NCI-H446 (cell line): ENCODE measurements at regions not wholly inside any gene's neighbourhood (a gene's known extent, or its start where the extent isn't known, plus 50 kb on each side); places are given as distances from the start of the nearest gene placed in this dataset.
"Not testable (repeated sequence)": the region's sequence is repeated elsewhere in the genome, so short reads cannot be mapped to it uniquely, and the experiment has no call there.

ENCODE experiments used
- DNase-seq, 2 experiments: peaks; one replicate each; lab custom pipeline; 2025; lab: John Stamatoyannopoulos, UW

DNA sequence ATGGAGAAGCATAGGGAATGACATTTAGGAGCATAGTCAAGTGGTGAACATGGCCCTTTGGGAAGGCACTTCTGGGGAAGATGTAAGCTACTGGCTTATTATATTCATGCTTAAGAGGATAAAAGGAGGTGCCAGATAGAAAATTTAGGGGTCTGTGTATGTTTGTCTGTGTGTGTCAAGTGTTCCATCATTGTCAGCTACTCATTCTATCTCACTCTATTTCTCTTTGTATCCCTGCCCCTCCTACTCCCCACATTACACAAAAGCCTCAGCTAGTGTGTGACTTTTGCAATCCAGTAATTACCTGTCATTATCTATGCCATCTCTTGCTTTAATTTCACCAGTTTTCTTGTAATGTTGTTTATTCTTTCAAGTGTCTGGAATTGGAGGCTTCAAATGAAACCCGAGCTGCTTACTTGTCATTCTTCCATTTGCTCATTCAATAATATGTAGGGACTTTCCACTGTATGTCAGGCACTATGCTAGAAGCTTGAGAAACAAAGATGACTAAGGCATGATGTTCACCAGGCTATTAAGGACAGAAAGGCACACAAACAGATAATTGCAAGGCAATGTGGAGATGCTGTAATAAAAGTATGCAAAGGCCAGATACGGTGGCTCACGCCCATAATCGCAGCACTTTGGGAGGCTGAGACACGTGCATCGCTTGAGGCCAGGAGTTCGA, 229.8 kb upstream of the TEX13C start:
- peak; percentile 2 to 48 for DNase-seq

DNA sequence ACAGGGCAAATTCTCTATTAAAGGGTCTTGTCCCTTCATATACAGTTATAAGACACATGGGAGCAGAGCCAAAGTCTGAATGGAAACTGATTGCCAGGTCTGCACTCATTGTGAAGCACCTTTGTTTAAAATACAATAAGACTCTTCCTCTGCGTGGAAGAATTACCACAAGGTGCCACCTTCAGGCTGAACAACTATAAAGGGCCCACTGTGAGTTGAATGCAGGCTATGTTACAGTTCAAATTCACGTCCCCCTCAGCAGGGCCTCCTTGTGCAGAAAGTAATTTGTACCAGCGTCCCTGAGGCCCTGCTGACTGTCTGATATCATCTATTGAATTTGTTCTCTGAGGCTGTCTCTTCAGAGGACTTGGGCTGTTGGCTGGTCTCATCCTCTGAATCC, 225.8 kb upstream of the TEX13C start:
- DNase-seq: no peak

DNA sequence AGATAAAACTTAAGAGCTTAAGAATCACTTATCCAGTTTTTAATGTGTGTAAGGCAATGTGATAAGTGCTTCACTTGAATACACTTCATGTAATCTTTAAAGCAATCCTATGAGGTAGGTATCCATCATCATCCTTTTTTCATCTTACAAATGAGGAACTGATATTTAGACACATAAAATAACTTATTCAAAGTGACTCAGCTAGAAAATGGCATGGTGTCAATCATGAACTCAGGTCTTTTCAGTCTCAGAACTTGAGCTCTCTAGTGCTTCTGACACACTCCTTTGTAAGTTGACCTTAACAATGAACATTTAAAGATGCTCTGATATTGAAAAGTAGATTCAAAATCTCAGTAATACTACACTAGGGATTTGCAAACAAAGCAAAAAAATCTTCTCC, 224.8 kb upstream of the TEX13C start:
- no peak for DNase-seq

DNA sequence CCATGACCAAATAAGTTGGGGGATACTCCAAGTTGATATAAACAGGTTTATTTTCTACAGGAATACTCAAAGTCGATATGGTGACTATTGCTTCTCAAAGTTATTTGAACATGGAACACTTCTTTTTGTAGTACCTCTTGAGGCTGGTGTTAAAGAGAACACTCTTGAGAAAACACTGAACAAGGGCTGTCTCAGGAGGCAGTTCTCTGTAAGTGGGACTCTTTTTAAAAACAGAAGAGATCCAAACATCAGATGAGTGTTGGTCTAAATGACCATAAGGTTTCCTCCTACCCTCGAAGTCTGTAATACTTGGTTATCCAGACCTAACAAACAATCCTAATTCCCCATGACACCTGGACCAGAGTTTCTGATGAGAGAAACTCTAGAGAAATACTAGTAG, 223.2 kb upstream of the TEX13C start:
- no peak for DNase-seq

- DNase-seq: no peak
Measured at GRCh38 chrX:125096870-125097269, 222.8 kb upstream of the TEX13C start.

DNA sequence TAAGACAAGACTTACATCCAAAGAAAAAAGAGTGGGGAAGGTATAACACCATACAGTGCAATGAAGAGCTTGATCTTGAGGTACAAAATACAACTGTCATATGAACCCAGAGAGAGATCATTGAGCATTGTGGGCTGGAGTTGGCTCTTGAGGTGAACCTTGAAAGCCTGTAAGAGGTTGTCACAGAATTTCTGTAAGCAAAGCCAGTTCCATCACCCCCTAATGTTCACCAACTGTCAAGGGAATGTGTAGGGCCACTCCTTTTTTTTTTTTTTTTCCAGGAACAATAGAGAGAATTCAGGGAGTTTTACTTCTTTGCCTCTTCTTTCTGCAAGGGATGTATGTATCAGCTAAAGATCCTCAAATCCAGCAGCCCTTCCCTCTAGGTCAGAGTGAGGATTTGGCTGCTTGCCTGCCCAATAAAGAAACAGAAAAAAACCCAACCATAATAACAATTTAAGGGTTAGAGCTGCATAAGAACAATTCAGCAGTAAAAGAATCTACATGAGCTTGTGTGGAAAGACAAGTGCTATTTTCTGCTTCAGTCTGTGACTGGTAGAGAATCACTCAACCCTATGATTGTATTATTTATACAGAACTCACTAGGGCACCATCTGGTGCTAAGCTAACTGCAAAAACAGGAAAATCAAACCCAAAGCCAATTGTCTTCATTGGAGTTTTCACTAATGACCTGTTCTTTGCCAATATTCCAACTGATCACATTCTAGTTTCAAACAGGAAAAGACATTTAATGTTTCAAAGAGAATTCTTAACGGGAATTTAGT, 217.5 kb upstream of the TEX13C start:
- DNase-seq: peak; percentile 23 to 79

DNA sequence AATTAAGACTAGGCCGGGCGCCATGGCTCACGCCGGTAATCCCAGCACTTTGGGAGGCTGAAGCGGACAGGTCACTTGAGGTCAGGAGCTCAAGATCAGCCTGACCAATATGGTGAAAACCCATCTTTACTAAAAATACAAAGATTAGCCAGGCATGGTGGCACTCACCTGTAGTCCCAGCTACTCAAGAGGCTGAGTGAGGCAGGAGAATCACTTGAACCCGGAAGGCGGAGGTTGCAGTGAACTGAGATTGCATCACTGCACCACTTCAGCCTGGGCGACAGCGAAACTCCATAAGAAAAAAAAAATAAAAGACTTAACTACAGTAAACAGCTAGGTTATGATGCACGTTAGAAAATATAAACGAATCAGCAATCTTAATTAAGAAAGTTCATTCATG, 216.0 kb upstream of the TEX13C start:
- DNase-seq: no peak

DNA sequence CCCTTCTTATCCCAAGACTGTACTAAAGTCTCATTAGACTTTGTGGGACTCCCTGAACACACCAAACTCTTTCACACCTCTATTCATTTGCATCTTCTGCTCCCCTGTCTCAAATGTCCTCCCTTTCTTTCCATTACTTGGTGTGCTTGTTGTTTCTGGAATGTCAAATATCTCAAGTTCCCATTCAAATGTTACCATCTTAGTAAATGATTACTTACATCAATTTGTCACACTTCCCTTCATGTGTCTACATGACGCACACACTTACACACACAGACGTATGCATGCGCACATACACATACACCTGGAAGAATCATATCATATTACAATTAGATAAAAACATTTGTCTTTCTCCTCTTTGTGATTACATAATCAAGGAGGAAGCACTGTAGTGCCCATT, 210.8 kb upstream of the TEX13C start:
- DNase-seq: no peak

- peak in 1 of 2 experiments; percentile 49 for DNase-seq
Measured at GRCh38 chrX:125131164-125131563, 188.5 kb upstream of the TEX13C start.

DNA sequence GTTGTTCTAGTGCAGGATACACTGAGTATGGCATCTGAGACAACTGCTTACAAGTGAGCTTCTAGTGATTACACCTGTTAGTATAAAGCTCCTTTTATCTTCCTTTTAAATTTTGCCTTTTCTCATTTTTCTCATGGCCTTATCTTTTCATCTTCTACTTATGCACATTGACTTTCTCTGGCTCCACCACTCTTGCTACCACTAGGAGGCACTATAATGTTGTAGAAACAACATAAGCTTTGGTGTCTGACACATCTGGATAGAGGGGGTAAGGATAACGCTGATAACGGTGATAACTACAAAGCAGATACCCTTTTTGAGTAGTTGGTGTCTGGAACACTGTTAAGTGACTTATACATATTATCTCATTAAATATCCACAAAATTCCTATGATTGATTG, 187.4 kb upstream of the TEX13C start:
- DNase-seq: peak in 1 of 2 experiments; percentile 17

DNA sequence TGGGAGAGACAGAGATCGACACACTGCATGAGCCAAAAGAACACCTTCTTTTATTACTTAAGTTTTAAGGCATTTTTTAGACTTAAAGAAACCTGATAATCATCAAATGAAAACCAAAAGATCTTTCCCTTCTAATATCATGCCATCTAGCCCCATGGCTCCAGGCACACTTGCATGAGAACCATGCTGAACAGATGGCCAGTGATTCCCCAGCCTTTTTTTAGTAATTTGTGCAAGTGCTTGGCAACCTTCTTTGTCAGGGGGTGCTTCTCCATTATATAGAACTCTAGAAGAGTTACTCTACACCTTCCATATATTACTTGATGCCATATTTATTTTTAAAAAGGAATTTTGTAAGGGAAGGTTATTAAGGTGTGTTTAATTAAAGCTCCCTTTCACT, 182.2 kb upstream of the TEX13C start:
- DNase-seq: peak; percentile 42 to 67

GRCh38 chrX:125150231-125150630, 169.4 kb upstream of the TEX13C start:
- DNase-seq: no peak

DNA sequence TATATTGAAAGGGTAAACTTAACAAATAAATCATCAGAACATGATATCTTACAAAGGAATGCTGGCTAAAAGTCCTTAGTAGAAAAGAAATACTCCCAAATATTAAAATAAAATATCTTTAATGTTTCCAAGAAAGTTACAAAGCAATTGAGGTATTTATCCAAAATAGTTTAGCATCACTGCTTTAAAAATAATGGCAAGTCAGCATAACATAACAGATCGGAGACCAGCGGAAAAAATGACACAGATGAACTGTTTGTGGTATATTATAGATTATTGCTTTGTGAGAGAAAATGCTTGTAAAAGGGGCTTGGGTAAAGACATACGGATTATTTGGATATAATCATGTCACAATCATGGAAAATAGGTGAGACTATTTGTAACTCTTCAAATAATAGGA, 168.5 kb upstream of the TEX13C start:
- no peak for DNase-seq

DNA sequence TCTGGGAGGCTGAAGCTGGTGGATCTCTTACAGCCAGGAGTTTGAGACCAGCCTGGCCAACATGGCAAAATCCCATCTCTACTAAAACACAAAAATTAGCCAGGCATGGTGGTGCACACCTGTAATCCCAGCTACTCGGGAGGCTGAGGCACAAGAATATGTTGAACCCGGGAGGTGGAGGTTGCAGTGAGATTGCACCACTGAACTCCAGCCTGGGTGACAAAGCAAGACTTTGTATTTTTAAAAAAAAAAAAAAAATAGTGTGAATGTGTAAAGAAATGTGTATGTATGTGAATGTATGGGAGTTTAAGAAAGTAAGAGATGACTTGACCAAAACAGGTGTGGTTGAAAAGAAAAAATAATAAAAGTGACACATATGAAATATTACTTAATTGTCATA, 167.7 kb upstream of the TEX13C start:
- DNase-seq: no peak

- no peak for DNase-seq
Measured at GRCh38 chrX:125153621-125154020, 166.1 kb upstream of the TEX13C start.

GRCh38 chrX:125154288-125155257, 165.1 kb upstream of the TEX13C start:
- DNase-seq: not testable (repeated sequence)

DNA sequence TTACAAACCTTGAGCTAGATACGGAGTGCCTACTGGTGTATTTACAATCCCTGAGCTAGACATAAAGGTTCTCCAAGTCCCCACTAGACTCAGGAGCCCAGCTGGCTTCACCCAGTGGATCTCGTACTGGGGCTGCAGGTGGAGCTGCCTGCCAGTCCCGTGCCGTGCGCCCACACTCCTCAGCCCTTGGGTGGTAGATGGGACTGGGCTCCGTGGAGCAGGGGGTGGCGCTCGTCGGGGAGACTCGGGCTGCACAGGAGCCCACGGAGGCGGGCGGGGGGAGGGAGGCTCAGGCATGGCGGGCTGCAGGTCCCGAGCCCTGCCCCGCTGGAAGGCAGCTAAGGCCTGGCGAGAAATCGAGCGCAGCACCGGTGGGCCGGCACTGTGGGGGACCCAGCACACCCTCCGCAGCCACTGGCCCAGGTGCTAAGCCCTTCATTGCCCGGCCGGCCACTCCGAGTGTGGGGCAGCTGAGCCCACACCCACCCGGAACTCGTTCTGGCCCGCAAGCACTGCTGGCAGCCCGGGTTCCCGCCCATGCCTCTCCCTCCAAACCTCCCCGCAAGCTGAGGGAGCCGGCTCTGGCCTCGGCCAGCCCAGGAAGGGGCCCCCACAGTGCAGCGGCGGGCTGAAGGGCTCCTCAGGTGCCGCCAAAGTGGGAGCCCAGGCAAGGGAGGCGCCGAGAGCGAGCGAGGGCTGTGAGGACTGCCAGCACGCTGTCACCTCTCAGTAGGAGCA, 164.2 kb upstream of the TEX13C start:
- not testable (repeated sequence) for DNase-seq

GRCh38 chrX:125170459-125170858, 149.2 kb upstream of the TEX13C start:
- no peak for DNase-seq

DNA sequence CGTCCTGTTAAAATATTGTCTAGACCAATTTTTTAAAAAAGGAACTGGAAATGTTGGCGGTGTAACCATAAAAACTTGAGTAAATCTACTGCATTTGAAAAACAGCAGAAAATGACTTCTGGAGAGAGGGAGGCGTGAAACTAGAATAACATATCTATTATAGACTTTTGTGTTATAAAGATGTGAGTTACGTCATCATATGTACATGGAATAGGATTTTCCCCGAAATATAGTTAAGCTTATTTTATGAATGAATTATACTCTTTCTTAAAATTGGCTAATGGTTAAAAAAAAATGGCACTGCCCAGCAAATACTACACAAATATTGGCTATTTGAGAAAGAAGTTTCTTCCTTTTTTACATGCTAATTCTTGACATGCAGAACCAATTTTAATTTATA, 147.1 kb upstream of the TEX13C start:
- DNase-seq: no peak

DNA sequence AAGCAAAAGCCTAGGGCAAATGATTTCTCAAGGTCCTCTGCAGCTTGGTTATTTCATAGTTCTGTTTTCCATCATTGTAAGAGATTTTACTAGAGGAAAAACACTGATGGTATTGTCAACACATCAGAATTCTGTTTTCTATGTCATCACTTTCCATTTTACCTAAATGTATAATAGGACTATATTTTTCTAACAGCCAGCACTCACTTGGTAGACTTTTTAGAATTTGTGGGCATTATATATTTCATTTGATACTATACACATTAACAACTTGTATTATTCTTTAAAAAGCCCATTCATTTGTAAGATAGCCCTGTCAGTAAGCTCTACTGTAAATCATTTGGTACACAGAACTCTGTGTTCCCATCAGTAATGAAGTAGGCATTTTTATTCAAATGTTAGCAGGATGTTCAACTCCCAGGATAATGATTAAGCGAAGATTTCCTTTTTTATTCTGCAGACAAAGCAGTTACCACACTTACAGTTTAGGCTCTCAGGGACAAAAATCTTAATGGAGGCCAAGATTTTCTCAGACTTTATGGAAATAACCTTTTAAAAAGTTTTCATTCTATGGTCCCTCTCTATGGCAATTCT, 143.6 kb upstream of the TEX13C start:
- DNase-seq: no peak

GRCh38 chrX:125193921-125194320, 125.8 kb upstream of the TEX13C start:
- peak; percentile 14 to 69 for DNase-seq
